ENCODE measurements at regions not wholly inside any gene's neighbourhood (a gene's known extent, or its start where the extent isn't known, plus 50 kb on each side); places are given as distances from the start of the nearest gene placed in this dataset.

DNA sequence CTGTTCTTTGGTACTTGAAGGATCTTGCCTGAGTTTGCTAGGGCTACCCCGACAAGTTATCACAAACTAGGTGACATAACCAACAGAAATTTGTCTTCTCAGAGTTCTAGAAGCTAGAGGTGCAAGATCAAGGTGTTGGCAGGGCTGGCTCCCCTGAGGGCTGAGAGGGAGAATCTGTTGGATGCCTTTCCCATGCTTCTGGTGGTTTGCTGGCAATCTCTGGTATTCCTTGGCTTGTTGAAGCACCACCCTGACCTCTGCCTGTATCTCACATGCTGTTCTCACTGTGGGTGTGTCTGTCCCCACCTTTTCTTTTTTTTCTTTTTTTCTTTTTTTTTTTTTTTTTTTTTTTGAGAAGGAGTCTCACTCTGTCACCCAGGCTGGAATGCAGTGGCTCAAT is 81.2 kb downstream of the VCPKMT start:
- Mint-ChIP-seq H3K27me3 (ENCODE audit: low read depth in 2 of 2) (no peaks in the 10 kb centered on the region), H3K27ac (no peak overlapping the region), H3K4me1 (peaks cover 31 to 56% of the 10 kb centered on the region in 2 donors), H3K36me3 (no peaks in the 10 kb centered on the region), H3K4me3 (no peak overlapping the region), H3K9me3 (no peaks in the 10 kb centered on the region)
- Histone ChIP-seq H3K27me3 (ENCODE audit: control insufficient read depth, insufficient read depth, low read length) (no peaks in the 10 kb centered on the region), H3K9me3 (ENCODE audit: control insufficient read depth, insufficient read depth, low read length) (no peaks in the 10 kb centered on the region), H3K4me1 (ENCODE audit: control insufficient read depth, insufficient read depth, low read length) (peaks cover 37% of the 10 kb centered on the region), H3K4me3 (ENCODE audit: low read length) (no peak overlapping the region), H3K36me3 (ENCODE audit: control insufficient read depth, insufficient read depth, low read length) (no peaks in the 10 kb centered on the region), H3K27ac (ENCODE audit: low read length) (no peak overlapping the region)
- WGBS (ENCODE audit: insufficient coverage) = 83% methylated on average over 1 of the region's 1 CpG
- TF ChIP-seq CTCF (IDR thresholded peaks at IDR 0.05) = no peak
- intact Hi-C loops (cut with micrococcal nuclease) = no loop called here
- DNase-seq = no peak
- ATAC-seq = no peak

DNA sequence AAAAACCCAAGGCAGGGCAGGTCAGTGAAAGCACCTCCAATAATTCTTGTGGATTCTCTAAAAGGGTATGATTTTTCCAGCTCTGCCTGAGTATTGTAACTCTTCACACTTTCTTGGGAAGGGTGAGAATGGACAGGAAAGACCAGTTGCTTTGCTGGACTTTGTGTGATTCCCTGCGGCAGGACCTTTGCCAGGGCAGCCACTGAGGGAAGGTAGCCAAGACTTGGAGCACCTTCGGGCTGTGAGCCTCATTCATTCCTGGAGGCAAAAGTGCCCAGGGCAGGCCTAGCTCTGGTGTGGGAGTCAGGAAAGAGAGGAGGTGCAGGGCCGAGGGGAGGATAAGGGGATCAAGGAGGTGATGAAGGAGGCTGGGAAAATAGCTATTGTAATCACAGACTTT is 80.2 kb downstream of the VCPKMT start:
- Histone ChIP-seq H3K4me1 (ENCODE audit: control insufficient read depth, insufficient read depth, low read length) (peaks cover 47% of the 10 kb centered on the region), H3K4me3 (ENCODE audit: low read length) (no peak overlapping the region), H3K27me3 (ENCODE audit: control insufficient read depth, insufficient read depth, low read length) (no peaks in the 10 kb centered on the region), H3K9me3 (ENCODE audit: control insufficient read depth, insufficient read depth, low read length) (no peaks in the 10 kb centered on the region), H3K27ac (ENCODE audit: low read length) (no peak overlapping the region), H3K36me3 (ENCODE audit: control insufficient read depth, insufficient read depth, low read length) (no peaks in the 10 kb centered on the region)
- Mint-ChIP-seq H3K4me1 (peaks cover 38 to 56% of the 10 kb centered on the region in 2 donors), H3K9me3 (no peaks in the 10 kb centered on the region), H3K36me3 (no peaks in the 10 kb centered on the region), H3K27me3 (ENCODE audit: low read depth in 2 of 2) (no peaks in the 10 kb centered on the region), H3K27ac (no peak overlapping the region), H3K4me3 (no peak overlapping the region)
- WGBS (ENCODE audit: insufficient coverage) = 94% methylated on average over 3 of the region's 3 CpGs
- intact Hi-C loops (cut with micrococcal nuclease) = no loop called here
- no peak for TF ChIP-seq CTCF (IDR thresholded peaks at IDR 0.05)
- ATAC-seq (no peak), DNase-seq (no peak)

- Mint-ChIP-seq H3K27me3 (ENCODE audit: low read depth in 2 of 2) (no peaks in the 10 kb centered on the region), H3K9me3 (no peaks in the 10 kb centered on the region), H3K4me1 (peaks cover 40 to 56% of the 10 kb centered on the region in 2 donors), H3K4me3 (no peak overlapping the region), H3K27ac (no peak overlapping the region), H3K36me3 (no peaks in the 10 kb centered on the region)
- TF ChIP-seq CTCF (IDR thresholded peaks at IDR 0.05) = no peak
- H3K27ac ChIP-seq (ENCODE audit: low read length) = no peak overlapping the region
- H3K27me3 ChIP-seq (ENCODE audit: control insufficient read depth, insufficient read depth, low read length) = no peaks in the 10 kb centered on the region
- ATAC-seq = no peak
- intact Hi-C loops (cut with micrococcal nuclease) = no loop called here
- peaks cover 50% of the 10 kb centered on the region for H3K4me1 ChIP-seq (ENCODE audit: control insufficient read depth, insufficient read depth, low read length)
- H3K4me3 ChIP-seq (ENCODE audit: low read length) = no peak overlapping the region
- no peak for DNase-seq
- 95% methylated on average over 4 of the region's 4 CpGs for WGBS (ENCODE audit: insufficient coverage)
- H3K36me3 ChIP-seq (ENCODE audit: control insufficient read depth, insufficient read depth, low read length) = no peaks in the 10 kb centered on the region
- no peaks in the 10 kb centered on the region for H3K9me3 ChIP-seq (ENCODE audit: control insufficient read depth, insufficient read depth, low read length)
Observed at GRCh38 chr14:50036637-50037036, 79.7 kb downstream of the VCPKMT start.

DNA sequence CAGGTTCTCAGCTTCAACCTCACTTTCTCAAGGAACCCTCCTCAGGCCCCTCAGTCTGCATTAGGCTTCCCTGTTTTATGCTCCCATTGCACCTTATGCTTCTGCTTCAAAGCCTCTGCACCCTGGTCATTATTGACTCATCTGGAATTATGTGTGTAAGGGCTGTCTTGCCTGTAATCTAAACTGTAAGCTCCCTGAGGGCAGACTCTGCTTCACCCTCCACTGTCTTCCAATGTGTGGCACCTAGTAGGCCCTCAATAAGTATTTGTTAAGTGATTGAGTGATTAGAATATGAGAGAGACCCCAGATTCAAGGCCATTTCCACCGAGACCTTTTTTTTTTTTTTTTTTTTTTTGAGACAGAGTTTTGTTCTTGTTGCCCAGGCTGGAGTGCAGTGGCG is 79.1 kb downstream of the VCPKMT start:
- no peak overlapping the region for H3K27ac ChIP-seq (ENCODE audit: low read length)
- H3K9me3 Mint-ChIP-seq = no peaks in the 10 kb centered on the region
- H3K9me3 ChIP-seq (ENCODE audit: control insufficient read depth, insufficient read depth, low read length) = no peaks in the 10 kb centered on the region
- no peaks in the 10 kb centered on the region for H3K36me3 ChIP-seq (ENCODE audit: control insufficient read depth, insufficient read depth, low read length)
- 100% methylated on average over 1 of the region's 2 CpGs for WGBS (ENCODE audit: insufficient coverage)
- TF ChIP-seq CTCF (IDR thresholded peaks at IDR 0.05) = no peak
- no peaks in the 10 kb centered on the region for H3K27me3 ChIP-seq (ENCODE audit: control insufficient read depth, insufficient read depth, low read length)
- no peak for ATAC-seq
- no peak overlapping the region for H3K4me3 ChIP-seq (ENCODE audit: low read length)
- no peak overlapping the region for H3K27ac Mint-ChIP-seq
- H3K27me3 Mint-ChIP-seq (ENCODE audit: low read depth in 2 of 2) = no peaks in the 10 kb centered on the region
- no peak for DNase-seq
- intact Hi-C loops (cut with micrococcal nuclease) = no loop called here
- H3K4me1 Mint-ChIP-seq = peaks cover 41 to 50% of the 10 kb centered on the region in 2 donors
- H3K4me3 Mint-ChIP-seq = no peak overlapping the region
- no peaks in the 10 kb centered on the region for H3K36me3 Mint-ChIP-seq
- H3K4me1 ChIP-seq (ENCODE audit: control insufficient read depth, insufficient read depth, low read length) = peaks cover 54% of the 10 kb centered on the region

All from natural killer cell (primary cell).